Stimulated activated CD4-positive, alpha-beta T cell treated with anti-CD3 and anti-CD28 coated beads, Interleukin-2, amount 100 ng/mL, for 4 hours (primary cell): ENCODE measurements at regions not wholly inside any gene's neighbourhood (a gene's known extent, or its start where the extent isn't known, plus 50 kb on each side); places are given as distances from the start of the nearest gene placed in this dataset.
A peak's percentile ranks its signal among the peaks of the same experiment; 100 is the strongest.

Experiments
- DNase-seq: peaks from one replicate; pipeline ENCODE4 v3.0.0-alpha.2; 2020; ENCODE audit warnings: low read depth

- DNase-seq: no peak
Measured at GRCh38 chr2:9681427-9681817, 50.6 kb upstream of the YWHAQ start.

- no peak for DNase-seq
Measured at GRCh38 chr2:9685637-9686036, 54.8 kb upstream of the YWHAQ start.

DNA sequence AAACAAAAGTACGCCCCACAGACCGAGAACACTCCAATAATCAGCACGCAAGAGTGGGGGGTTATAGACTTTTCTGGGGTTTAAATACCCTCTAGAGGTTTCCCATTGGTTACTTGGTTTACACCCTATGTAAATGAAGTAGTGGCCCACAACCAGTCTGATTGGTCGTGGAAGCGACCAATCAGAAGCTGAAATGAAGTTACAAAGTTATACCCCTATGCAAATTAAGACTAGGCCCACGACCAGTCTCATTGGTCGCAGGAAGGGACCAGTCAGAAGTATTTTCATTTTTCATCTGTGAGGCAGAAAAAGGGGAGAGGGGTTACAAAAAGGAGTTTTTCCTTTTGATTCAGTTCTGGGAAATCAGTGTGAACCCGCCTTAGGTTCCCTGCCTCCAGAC lies 55.3 kb upstream of the YWHAQ start:
- no peak for DNase-seq

GRCh38 chr2:9690252-9690651 lies 59.5 kb upstream of the YWHAQ start:
- DNase-seq: no peak

DNA sequence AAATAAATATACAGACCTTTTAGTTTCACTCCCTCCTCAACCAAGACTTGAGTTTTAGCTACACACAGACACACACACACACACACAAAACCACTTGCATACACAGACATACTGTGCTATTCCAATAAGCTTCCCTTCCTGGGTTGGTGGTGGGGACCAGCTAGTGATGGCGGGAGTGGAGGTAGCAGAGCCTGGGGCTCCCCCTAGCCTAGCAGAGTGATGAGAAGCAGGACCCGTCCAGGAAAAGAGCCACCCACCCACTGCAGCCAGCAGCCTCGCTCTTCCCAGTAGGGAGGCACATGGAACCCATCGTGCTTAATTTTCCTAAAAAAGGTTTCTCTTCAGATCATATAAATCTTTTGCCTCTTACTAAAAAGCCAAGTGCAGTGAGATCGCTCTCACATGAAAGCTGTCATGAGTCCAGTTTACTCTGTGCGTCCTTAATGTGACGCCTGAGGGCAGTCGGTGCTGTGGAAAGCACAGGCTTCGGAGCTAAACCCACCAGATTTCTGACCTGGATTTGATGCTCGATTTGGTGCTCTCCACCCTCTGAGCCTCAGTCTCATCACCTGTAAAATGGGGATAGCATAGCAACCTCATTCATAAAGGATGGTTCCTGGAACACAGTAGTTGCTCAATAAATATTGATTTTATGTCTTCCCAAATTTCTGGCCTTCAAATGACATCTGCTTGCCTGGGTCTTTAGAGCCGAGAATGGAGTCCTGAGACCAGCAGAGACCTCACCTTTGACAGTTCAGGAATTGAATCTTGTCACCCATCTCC lies 60.1 kb upstream of the YWHAQ start:
- no peak for DNase-seq

DNA sequence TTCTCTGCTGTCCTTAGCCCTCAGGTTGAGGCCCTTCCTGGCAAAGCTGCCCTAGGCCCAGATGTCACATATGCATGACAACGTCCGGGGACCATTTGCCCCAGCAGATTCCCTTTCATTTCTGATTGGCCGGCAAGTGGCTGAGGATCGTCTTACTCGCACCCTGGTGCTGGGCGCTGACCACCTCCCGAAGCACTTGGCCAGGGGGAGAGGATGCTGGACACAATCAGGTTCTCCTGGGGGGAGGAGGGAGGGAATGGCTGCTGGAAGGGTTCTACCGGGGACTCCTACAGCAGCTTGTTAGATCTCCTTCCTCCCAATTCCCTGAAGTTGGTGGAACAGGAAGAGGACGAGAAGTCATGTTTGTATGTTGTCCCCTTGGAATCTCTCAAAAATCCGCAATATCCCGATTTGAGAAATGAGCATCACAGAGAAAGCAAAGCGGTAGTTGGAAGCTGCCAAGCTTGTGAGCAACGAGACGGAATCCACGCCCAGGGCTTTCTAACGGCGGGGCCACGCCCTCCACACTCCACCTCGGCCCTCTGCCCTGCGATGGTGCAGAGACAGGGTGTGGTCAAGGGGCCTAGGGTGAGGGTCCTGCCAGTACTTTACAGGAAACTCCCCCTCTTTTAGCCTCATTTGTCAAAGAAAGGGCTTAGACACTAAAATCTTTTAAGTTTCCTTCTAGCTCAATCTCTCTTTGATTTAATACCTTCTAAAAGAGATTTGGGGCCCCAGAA lies 61.8 kb upstream of the YWHAQ start:
- no peak for DNase-seq

GRCh38 chr2:9693196-9693491 lies 62.3 kb upstream of the YWHAQ start:
- no peak for DNase-seq

DNA sequence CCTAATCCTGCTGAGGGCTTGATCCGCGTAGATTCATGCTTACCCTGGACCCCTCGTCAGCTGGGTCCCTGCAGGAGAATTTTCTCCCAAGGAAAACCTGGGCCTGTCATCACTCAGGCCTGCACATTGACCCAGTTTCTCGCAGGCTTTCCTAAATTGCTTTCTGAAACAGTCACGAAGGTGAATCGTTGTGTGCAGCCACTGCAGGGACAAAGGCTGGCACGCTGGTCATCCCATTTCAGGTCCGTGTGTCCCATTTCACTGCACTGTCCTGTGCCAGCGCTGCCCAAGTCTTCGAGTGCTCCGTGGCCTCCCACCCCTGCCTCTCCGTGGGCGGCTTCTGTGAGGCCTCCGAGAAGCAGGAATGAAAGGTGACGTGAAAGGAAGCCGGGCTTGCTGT lies 62.8 kb upstream of the YWHAQ start:
- no peak for DNase-seq

- DNase-seq: no peak
Measured at GRCh38 chr2:9694661-9695234, 64.0 kb upstream of the YWHAQ start.

DNA sequence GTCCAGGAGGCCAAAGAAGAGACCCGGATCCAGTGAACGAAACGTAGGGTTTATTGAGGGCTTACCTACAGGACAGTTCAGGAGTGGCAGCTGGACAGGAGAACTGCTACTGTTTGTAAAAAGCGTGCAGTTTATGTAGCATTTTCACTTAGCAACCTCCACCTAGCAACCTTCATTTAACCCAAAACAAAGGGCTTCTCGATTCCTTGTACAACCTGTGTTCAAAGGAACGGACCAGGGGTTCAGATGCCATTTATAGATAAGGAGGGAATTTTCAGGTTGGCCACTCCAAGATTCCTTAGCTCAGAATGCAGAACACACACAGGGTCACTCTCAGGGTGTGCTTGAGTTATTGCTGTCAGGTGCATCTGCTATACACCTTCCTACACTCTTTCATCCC lies 65.1 kb upstream of the YWHAQ start:
- DNase-seq: no peak

- DNase-seq: no peak
Measured at GRCh38 chr2:9696731-9697130, 65.9 kb upstream of the YWHAQ start.

DNA sequence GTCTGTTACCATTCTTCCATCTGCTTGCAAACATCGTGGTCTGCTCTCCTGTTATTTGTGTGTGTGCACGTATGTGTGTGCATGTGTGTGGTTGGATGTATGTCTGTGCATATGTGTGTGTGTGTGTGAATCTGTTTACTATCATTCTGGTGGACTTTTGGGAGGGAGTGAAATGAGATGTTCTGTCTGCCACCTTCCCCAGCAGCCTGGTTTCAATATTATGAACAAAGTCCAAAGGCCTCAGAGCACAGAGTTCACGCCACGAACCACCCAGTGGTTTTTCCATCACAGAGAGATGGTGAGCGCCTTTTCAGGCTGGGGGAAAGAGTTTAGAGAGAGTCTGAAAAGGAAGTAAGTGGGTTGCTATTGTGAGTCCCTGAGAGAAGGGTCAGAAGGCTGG lies 67.1 kb upstream of the YWHAQ start:
- no peak for DNase-seq

- no peak for DNase-seq
Measured at GRCh38 chr2:9699139-9700108, 68.6 kb upstream of the YWHAQ start.

GRCh38 chr2:9700109-9700495 lies 69.3 kb upstream of the YWHAQ start:
- DNase-seq: no peak

DNA sequence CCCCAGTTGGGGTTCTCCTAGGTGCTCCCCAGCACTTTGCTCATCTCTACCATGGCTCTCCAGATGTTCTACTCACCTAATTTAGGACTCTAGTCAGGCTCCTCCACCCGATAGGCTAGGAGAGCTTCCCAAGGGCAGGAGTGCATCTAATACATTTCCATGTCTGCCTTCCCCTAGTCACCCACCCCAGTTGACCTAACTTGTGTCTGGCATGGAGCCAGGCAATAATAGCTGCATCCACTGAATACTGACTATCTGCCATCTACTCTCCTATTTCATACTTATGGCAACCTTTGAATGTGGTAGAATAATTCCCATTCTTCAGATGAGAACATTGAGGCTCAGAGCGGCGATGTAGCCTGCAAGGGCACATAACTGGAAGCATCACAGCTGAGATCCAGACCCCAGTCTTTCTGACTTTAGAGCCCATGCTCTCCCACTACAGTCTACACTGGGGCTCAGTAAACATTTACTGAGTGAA lies 71.8 kb upstream of the YWHAQ start:
- no peak for DNase-seq

GRCh38 chr2:9703085-9703678 lies 72.4 kb upstream of the YWHAQ start:
- DNase-seq: peak; percentile 66

GRCh38 chr2:9703701-9704221 lies 73.0 kb upstream of the YWHAQ start:
- no peak for DNase-seq

DNA sequence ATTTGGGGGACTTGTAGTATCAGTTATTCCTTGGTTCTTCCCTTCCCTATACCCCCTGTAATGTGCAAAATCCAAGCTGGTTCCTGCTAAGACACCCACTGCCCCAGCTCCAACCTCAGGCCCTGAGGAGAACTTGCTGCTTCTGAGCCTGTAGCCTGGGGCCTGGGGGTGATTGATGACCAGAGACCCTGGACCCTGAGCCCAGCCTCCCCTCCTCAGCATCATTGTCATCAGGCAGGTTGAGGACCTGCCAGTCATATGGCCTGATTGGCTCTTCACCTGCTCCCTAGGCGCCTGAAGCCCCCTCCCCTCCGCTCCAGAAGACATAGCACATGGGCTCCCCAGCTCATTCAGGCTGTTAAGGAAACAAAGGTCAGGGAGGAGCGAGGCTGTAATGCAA lies 73.8 kb upstream of the YWHAQ start:
- no peak for DNase-seq

GRCh38 chr2:9705196-9705595 lies 74.4 kb upstream of the YWHAQ start:
- no peak for DNase-seq

DNA sequence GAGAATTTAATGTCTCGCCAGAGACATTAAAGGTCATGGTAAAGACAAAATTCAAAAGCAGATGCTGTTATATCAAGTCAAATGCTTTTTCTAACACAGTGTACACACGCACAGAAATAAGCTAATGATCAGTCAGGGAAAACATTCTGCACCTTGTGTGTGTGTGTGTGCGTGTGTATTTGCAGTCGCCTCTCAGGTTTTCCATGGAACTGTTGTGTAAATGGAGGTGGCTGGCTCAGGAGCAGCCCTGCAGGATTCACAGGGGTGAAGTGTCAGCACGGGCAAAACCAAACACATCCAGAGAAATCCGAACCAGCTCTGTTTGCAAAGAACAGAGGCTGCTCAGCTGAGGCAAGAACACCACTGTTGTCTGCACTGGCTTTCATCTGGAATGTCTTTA lies 76.2 kb upstream of the YWHAQ start:
- no peak for DNase-seq

GRCh38 chr2:9707611-9708160 lies 76.9 kb upstream of the YWHAQ start:
- DNase-seq: no peak
